Calu3 (cell line): ENCODE measurements at regions not wholly inside any gene's neighbourhood (a gene's known extent, or its start where the extent isn't known, plus 50 kb on each side); places are given as distances from the start of the nearest gene placed in this dataset.

ENCODE experiments used
- BruUV-seq: library from RNA; stranded (reverse); fragments of 400-500 nt; replicated peaks from 2 replicates; lab custom pipeline; 2021; lab: Mats Ljungman, UMichigan
- CTCF ChIA-PET: fragments of 300-600 bp; sonication (Branson Sonifier 250); formaldehyde crosslinking; loops from one replicate; lab custom pipeline; 2022; ENCODE audit warnings: antibody characterized with exemption; lab: Charles Lee
- DNase-seq: peaks from one replicate; pipeline ENCODE4 v3.0.0; 2022
- H3K27ac Mint-ChIP-seq: one replicate; pipeline ENCODE4 v1.8.0; 2022; ENCODE audit warnings: mixed read lengths; ENCODE audit not compliant: unreplicated experiment
- H3K27me3 Mint-ChIP-seq: one replicate; pipeline ENCODE4 v1.8.0; 2022; ENCODE audit warnings: mixed read lengths; ENCODE audit not compliant: unreplicated experiment
- H3K36me3 Mint-ChIP-seq: one replicate; pipeline ENCODE4 v1.8.0; 2022; ENCODE audit warnings: mild to moderate bottlenecking, moderate library complexity, mixed read lengths; ENCODE audit not compliant: insufficient read depth, unreplicated experiment
- H3K4me1 Mint-ChIP-seq: one replicate; pipeline ENCODE4 v1.8.0; 2022; ENCODE audit warnings: mild to moderate bottlenecking, low read depth, mixed read lengths; ENCODE audit not compliant: unreplicated experiment
- H3K4me3 Mint-ChIP-seq: one replicate; pipeline ENCODE4 v1.8.0; 2022; ENCODE audit warnings: mild to moderate bottlenecking, low read depth, moderate library complexity, mixed read lengths; ENCODE audit not compliant: unreplicated experiment
- H3K9me3 Mint-ChIP-seq: one replicate; pipeline ENCODE4 v1.8.0; 2022; ENCODE audit warnings: low read depth, mixed read lengths; ENCODE audit not compliant: unreplicated experiment
- intact Hi-C: fragments of 100-400 bp; cut with micrococcal nuclease; formaldehyde crosslinking; loops from one replicate; pipeline ENCODE4 v1.10.0; 2022; ENCODE audit not compliant: unreplicated experiment
- TF ChIP-seq, protein P1 (sequence below): fragments of 200-600 bp; IDR thresholded peaks from one replicate; pipeline ENCODE4 v1.8.0; 2022; ENCODE audit warnings: antibody characterized with exemption; ENCODE audit not compliant: unreplicated experiment

DNA sequence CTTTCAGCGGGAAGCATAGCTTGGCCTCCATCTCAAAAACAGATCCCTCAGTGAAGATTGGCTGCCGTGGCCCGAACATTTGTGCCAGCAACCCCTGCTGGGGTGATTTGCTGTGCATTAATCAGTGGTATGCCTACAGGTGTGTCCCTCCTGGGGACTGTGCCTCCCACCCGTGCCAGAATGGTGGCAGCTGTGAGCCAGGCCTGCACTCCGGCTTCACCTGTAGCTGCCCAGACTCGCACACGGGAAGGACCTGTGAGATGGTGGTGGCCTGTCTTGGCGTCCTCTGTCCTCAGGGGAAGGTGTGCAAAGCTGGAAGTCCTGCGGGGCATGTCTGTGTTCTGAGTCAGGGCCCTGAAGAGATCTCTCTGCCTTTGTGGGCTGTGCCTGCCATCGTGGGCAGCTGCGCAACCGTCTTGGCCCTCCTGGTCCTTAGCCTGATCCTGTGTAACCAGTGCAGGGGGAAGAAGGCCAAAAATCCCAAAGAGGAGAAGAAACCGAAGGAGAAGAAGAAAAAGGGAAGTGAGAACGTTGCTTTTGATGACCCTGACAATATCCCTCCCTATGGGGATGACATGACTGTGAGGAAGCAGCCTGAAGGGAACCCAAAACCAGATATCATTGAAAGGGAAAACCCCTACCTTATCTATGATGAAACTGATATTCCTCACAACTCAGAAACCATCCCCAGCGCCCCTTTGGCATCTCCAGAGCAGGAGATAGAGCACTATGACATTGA lies 175.4 kb downstream of the FAT4 start:
- H3K4me3 Mint-ChIP-seq = no peak overlapping the region
- no TSS peak for BruUV-seq
- no peaks in the 10 kb centered on the region for H3K36me3 Mint-ChIP-seq
- H3K27ac Mint-ChIP-seq = no peak overlapping the region
- DNase-seq = no peak
- CTCF ChIA-PET = no interaction called here
- no peaks in the 10 kb centered on the region for H3K4me1 Mint-ChIP-seq
- TF ChIP-seq, protein P1, sequence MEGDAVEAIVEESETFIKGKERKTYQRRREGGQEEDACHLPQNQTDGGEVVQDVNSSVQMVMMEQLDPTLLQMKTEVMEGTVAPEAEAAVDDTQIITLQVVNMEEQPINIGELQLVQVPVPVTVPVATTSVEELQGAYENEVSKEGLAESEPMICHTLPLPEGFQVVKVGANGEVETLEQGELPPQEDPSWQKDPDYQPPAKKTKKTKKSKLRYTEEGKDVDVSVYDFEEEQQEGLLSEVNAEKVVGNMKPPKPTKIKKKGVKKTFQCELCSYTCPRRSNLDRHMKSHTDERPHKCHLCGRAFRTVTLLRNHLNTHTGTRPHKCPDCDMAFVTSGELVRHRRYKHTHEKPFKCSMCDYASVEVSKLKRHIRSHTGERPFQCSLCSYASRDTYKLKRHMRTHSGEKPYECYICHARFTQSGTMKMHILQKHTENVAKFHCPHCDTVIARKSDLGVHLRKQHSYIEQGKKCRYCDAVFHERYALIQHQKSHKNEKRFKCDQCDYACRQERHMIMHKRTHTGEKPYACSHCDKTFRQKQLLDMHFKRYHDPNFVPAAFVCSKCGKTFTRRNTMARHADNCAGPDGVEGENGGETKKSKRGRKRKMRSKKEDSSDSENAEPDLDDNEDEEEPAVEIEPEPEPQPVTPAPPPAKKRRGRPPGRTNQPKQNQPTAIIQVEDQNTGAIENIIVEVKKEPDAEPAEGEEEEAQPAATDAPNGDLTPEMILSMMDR = no peak
- intact Hi-C loops = no loop called here
- H3K27me3 Mint-ChIP-seq = no peaks in the 10 kb centered on the region
- no peaks in the 10 kb centered on the region for H3K9me3 Mint-ChIP-seq

DNA sequence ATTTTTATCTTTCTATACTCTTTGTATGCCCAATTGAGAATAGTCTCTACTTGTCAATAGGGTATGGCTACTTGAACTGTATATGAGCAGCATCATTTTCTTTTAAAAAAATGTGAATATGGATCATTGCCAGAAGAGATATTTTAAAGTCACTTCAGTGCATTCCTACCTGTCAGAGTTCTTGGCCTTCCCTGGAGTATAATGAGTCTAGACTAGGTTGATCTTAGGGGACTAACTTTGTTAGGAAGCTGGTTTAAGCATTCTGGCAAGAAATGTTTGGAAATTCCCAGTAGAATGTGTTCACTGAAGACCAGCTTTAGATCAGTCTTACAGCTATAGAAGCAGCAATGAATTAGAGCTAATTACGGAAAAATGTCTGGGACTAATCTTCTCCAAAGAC lies 178.2 kb downstream of the FAT4 start:
- Mint-ChIP-seq H3K9me3 (no peaks in the 10 kb centered on the region), H3K36me3 (no peaks in the 10 kb centered on the region), H3K27me3 (no peaks in the 10 kb centered on the region), H3K4me1 (no peaks in the 10 kb centered on the region), H3K27ac (no peak overlapping the region), H3K4me3 (no peak overlapping the region)
- TF ChIP-seq, protein P1 = no peak
- intact Hi-C loops = no loop called here
- CTCF ChIA-PET = no interaction called here
- BruUV-seq = no TSS peak
- DNase-seq = no peak

DNA sequence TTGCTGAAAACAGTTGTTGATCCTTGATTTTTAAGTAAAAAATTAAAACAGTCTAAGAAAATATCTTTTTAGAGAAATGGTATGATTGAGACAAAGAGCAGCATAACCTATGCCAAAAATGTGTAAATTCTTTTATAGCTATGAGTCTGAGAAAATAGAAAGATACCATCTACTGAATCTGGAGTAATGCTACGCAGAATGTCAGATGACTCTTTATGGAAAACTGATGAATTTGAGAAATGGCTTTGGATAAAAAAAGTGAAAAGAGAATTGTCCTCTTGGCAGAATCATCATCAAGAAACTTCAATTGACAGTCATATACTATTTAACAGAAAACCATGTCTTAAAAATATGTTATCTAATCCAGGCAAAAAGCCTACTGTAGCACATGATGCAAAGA lies 183.1 kb downstream of the FAT4 start:
- TF ChIP-seq, protein P1 = no peak
- intact Hi-C loops = no loop called here
- H3K27me3 Mint-ChIP-seq = no peaks in the 10 kb centered on the region
- H3K27ac Mint-ChIP-seq = no peak overlapping the region
- no TSS peak for BruUV-seq
- H3K4me1 Mint-ChIP-seq = no peaks in the 10 kb centered on the region
- no peak overlapping the region for H3K4me3 Mint-ChIP-seq
- DNase-seq = no peak
- peaks cover 2% of the 10 kb centered on the region for H3K9me3 Mint-ChIP-seq
- no peaks in the 10 kb centered on the region for H3K36me3 Mint-ChIP-seq
- CTCF ChIA-PET = no interaction called here

DNA sequence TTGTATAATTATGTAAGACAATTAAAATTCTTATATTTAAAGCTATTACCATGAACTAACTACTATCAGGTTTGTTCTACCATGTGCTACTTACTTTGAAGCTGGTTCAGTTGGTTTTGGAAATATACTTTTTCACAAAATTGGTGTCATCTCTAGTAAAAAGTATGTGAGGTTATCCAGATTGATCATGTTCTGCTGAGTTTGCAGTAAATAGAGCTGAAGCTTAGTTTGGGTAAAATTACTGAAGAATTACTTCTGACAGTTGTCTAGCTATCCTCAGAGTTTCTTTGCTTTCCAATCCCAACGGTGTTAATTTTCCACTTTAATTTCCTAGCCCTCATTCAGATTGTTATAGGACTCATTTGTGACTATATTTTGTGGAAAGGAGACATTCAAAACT lies 184.2 kb downstream of the FAT4 start:
- intact Hi-C loops = no loop called here
- CTCF ChIA-PET = no interaction called here
- Mint-ChIP-seq H3K36me3 (no peaks in the 10 kb centered on the region), H3K4me3 (no peak overlapping the region), H3K27ac (no peak overlapping the region), H3K9me3 (peaks cover 2% of the 10 kb centered on the region), H3K27me3 (no peaks in the 10 kb centered on the region), H3K4me1 (no peaks in the 10 kb centered on the region)
- TF ChIP-seq, protein P1 = no peak
- BruUV-seq = no TSS peak
- no peak for DNase-seq
